Thoracic aorta (tissue), 2 donors: ENCODE measurements at regions not wholly inside any gene's neighbourhood (a gene's known extent, or its start where the extent isn't known, plus 50 kb on each side); places are given as distances from the start of the nearest gene placed in this dataset.

ENCODE experiments used
- ATAC-seq: fragments of 150-250 bp; one replicate; pipeline ENCODE4 v1.8.0; 2017; ENCODE audit warnings: low read depth; ENCODE audit not compliant: insufficient number of reproducible peaks, low FRiP score
- DNase-seq: peaks from one replicate; pipeline ENCODE4 v3.0.0-alpha.2; 2020; ENCODE audit warnings: low spot score
- H3K27ac ChIP-seq, 2 donors: fragments of 200-600 bp; sonication (generic); 1 replicate in 1 of 2; 2 replicates in 1 of 2; pipeline ENCODE4 v1.5.1; 2016; ENCODE audit warnings: mild to moderate bottlenecking in 2 of 2, moderate library complexity in 2 of 2
- H3K27me3 ChIP-seq: fragments of 200-600 bp; sonication (generic); replicated peaks from 2 replicates; pipeline ENCODE4 v1.6.0; 2016; ENCODE audit warnings: mild to moderate bottlenecking; ENCODE audit not compliant: insufficient read depth
- H3K36me3 ChIP-seq: fragments of 200-600 bp; sonication (generic); one replicate; pipeline ENCODE4 v1.5.1; 2016
- H3K4me1 ChIP-seq, 2 donors: fragments of 200-600 bp; sonication (generic); 1 replicate in 1 of 2; 2 replicates in 1 of 2; pipeline versions ENCODE4 v1.5.1 to v1.6.0; 2016; ENCODE audit warnings: low read depth in 2 of 2, mild to moderate bottlenecking in 1 of 2; ENCODE audit not compliant: control insufficient read depth in 1 of 2
- H3K4me3 ChIP-seq: fragments of 200-600 bp; sonication (generic); 2 replicates; pipeline ENCODE4 v1.5.1; 2016; ENCODE audit warnings: mild to moderate bottlenecking
- H3K9me3 ChIP-seq: fragments of 200-600 bp; sonication (generic); 2 replicates; pipeline ENCODE4 v1.5.1; 2016
- TF ChIP-seq, protein P1 (sequence below): fragments of 200-600 bp; sonication (generic); IDR thresholded peaks from one replicate; pipeline ENCODE4 v1.5.1; 2019; ENCODE audit warnings: antibody characterized with exemption

DNA sequence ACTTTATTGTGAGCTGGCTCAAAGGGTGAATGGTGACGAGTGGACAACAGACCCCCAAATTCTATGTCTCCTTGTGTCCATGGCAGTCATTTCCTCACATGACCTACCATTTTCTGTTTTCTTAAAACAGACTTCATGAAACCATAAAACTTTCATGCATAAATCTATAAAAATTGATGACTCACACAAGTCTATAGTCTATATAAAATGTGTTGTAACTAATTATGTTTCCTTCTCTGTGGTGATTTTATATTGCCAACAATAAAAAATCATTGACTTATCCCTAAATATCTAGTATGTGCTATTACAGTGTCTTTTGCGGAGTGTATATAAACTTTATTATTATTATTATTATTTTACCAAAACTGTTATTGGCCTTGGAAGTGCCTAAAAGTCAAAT, 382.4 kb downstream of the MAT2B start:
- no peaks in the 10 kb centered on the region for H3K27me3 ChIP-seq
- no peak overlapping the region for H3K27ac ChIP-seq
- H3K4me1 ChIP-seq: no peaks in the 10 kb centered on the region
- no peaks in the 10 kb centered on the region for H3K9me3 ChIP-seq
- no peak for ATAC-seq
- no peak for DNase-seq
- TF ChIP-seq, protein P1, sequence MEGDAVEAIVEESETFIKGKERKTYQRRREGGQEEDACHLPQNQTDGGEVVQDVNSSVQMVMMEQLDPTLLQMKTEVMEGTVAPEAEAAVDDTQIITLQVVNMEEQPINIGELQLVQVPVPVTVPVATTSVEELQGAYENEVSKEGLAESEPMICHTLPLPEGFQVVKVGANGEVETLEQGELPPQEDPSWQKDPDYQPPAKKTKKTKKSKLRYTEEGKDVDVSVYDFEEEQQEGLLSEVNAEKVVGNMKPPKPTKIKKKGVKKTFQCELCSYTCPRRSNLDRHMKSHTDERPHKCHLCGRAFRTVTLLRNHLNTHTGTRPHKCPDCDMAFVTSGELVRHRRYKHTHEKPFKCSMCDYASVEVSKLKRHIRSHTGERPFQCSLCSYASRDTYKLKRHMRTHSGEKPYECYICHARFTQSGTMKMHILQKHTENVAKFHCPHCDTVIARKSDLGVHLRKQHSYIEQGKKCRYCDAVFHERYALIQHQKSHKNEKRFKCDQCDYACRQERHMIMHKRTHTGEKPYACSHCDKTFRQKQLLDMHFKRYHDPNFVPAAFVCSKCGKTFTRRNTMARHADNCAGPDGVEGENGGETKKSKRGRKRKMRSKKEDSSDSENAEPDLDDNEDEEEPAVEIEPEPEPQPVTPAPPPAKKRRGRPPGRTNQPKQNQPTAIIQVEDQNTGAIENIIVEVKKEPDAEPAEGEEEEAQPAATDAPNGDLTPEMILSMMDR: no peak
- H3K36me3 ChIP-seq: no peaks in the 10 kb centered on the region
- no peak overlapping the region for H3K4me3 ChIP-seq

DNA sequence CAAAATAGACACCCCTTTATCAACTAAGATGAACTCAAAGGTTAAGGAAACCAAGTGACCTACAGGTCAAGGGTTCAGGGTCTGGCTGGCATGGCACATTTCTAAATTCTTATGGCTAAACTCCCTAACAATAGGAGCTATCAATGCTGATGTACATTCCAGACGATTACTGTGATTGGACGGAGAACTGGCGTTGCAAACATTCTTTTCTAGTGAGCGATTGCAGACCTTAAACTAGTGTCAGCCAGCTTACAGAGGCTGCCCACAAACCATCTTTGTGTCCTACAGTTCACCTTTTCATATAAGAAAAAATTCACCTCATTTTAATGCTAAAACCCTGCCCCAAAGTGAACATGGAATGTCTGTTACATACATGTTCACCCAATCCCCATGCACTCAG, 382.9 kb downstream of the MAT2B start:
- no peak for ATAC-seq
- no peaks in the 10 kb centered on the region for H3K36me3 ChIP-seq
- DNase-seq: no peak
- TF ChIP-seq, protein P1: no peak
- H3K4me1 ChIP-seq: no peaks in the 10 kb centered on the region
- no peak overlapping the region for H3K4me3 ChIP-seq
- H3K27ac ChIP-seq: no peak overlapping the region
- H3K9me3 ChIP-seq: no peaks in the 10 kb centered on the region
- no peaks in the 10 kb centered on the region for H3K27me3 ChIP-seq

DNA sequence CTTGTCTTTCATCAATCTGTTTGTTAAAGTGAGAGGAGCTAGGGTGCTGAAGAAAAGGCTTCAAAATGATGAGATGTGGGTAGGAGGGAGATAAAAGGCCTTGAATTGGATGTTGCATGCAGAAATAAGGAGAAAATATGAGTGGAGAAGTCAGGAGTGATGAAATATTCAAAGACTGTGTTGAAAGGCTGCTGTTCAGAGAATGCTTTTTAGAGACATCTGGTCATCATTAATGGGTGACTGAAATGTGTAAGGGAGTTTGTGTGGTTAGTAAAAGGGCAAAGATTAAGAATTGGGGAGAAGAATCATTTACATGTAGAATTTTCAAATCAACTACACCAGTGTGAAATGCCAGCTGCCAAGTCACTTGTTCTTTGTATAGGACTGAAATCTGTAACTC, 383.9 kb downstream of the MAT2B start:
- Histone ChIP-seq H3K27me3 (no peaks in the 10 kb centered on the region), H3K4me3 (no peak overlapping the region), H3K4me1 (no peaks in the 10 kb centered on the region), H3K27ac (no peak overlapping the region), H3K9me3 (no peaks in the 10 kb centered on the region), H3K36me3 (no peaks in the 10 kb centered on the region)
- TF ChIP-seq, protein P1: no peak
- no peak for ATAC-seq
- no peak for DNase-seq

DNA sequence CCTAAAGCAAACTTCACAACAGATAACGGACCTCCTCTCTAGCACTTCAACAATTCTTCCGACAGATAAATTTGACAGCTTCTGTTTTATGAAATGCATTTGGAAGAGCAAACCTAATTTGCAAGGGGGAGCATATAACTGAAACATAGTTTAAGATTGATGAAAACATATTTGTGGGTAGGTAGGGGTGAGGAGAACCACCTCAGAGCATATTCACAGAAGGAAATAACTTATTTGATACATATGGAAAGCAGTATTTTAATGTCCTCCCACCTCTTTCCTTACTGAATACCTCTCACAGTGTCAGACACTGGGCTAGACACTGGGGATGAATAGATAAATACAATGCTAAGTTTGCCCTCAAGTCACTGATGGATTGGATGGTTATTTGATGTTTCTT, 384.8 kb downstream of the MAT2B start:
- Histone ChIP-seq H3K27me3 (no peaks in the 10 kb centered on the region), H3K4me1 (no peaks in the 10 kb centered on the region), H3K4me3 (no peak overlapping the region), H3K27ac (no peak overlapping the region), H3K36me3 (no peaks in the 10 kb centered on the region), H3K9me3 (no peaks in the 10 kb centered on the region)
- no peak for ATAC-seq
- TF ChIP-seq, protein P1: no peak
- DNase-seq: no peak

DNA sequence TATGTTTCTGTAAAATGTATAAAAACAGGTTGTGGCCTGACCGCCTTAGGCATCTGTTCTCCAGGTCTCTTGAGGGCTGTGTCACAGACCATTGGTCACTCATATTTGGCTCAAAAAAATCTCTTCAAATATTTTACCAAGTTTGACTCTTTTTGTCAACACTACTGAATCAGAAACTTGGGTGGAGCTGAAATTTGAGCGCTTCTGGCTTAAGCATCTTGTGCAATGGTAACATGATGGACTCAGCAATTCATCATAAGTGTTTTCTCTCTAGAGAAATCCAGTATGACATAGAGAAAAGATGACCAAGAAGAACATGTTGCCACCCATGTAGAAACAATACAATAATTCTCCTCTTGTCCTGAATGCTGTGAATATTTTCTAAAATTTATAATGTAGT, 387.9 kb downstream of the MAT2B start:
- H3K4me1 ChIP-seq: no peaks in the 10 kb centered on the region
- H3K9me3 ChIP-seq: no peaks in the 10 kb centered on the region
- no peak overlapping the region for H3K27ac ChIP-seq
- no peaks in the 10 kb centered on the region for H3K27me3 ChIP-seq
- H3K4me3 ChIP-seq: no peak overlapping the region
- DNase-seq: no peak
- no peak for ATAC-seq
- TF ChIP-seq, protein P1: no peak
- no peaks in the 10 kb centered on the region for H3K36me3 ChIP-seq
